ENCODE measurements at regions not wholly inside any gene's neighbourhood (a gene's known extent, or its start where the extent isn't known, plus 50 kb on each side); places are given as distances from the start of the nearest gene placed in this dataset.

DNA sequence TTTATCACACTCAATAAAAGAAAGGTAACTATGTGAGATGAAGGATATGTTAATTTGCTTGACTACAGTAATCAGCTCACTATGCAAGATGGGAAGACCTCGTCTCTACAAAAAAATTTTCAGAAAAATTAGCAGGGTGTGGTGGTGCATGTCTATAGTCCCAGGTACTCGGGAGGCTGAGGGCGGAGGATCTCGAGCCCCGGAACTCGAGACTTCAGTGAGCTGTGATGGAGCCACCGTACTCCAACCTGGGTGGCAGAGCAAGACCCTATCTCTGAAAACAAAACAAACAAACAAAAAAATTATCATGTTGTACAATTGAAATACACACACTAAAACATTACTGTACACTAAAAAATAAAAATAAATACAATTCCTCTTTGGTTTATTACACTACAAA, 376.7 kb upstream of the KLHL1 start:
- no peak for DNase-seq

DNA sequence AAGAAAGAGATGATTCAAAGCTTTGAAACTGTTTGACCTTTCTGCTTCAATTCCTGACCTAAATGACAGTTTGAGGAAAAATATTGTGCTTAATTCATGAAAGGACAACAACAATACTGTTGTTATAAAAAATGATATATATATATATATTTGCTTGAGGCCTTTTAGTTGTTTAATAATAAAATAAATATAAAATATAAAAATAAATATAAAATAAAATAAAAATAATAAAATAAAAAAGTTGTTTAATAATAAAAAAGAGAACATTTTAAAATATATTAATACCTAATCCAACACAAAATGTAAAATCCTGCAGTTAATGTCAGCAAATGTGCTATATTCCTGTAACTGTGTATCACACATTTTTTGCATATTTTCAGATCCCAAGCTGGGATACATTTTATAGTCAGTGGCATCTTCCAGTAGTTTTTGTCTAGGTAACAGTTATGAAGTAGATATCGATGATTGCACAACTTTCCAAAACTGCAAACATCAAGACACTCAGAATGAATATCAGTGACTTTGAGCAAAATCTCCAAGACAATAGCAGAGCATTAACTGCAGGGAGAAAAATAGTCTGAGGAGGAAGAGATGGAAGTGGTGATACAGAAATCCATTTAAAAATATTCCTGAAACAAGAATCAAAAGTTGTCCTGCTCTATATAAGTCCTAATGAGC, 375.5 kb upstream of the KLHL1 start:
- DNase-seq = no peak

DNA sequence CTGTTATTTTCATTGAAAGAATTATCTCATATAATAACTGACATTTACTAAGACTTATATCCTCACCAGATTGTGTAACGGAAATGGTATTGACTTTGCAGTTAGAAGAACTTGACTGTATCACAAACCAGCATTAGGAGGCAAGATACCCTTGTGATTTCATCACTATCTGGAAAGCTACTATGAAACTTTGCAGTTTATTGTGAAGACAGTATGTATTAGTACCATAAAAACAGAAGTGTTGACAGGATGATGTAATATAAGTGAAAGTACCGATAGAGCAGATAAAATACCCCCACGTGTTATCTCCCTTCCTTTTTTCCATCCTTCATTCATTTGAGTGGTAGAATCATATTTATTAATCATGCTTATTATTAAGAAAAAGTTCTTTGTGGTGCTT, 365.7 kb upstream of the KLHL1 start:
- no peak for DNase-seq

DNA sequence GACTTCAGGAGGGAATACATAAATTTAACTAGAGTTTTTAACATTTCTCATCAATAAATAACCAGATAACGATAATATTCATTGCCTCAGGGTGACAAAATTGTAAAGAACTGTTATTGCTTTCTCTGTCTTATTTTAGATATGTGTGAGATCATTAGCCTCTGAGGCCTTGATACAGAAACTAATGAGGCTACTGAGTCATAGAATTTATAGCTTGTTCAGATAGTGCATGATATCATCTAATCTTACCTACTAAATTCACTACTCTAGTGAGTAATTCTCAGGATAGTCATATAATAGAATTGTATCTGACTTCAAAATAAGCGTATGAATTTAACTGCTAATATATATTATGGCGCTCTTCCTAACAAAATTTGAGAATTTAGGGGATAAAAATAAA, 360.8 kb upstream of the KLHL1 start:
- no peak for DNase-seq

DNA sequence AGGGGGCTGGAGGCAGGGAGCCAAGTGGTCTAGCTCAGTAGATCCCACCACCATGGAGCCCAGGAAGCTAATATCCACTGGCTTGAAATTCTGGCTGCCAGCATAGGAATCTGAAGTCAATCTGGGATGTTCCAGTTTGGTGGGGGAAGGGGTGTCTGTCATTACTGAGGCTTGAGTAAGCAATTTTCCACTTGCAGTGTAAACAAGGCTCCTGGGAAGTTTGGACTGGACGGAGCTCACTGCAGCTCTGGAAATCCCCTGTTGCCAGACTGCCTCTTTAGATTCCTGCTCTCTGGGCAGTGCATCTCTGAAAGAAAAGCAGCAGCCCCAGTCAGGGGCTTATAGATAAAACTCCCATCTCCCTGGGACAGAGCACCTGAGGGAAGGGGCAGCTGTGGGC, 349.2 kb upstream of the KLHL1 start:
- no peak for DNase-seq

DNA sequence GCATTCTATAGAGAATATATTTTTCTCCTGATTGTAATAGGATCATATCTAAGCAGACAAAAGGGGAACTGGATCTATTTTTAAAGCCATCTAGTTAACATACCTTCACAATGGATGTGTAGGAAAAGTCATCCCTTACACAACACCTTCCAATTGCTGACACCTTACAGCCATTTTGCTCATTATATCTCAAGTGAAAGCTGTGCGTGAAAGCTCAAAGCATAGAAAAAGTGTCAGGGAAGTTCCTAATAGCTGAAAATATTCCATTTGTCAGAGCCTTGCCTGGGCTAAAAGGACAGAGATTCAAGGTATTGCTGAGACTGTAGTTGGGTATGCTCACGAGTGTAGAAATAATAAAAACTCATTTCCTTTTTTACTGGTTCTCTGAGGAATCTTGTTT, 340.6 kb upstream of the KLHL1 start:
- DNase-seq = no peak

DNA sequence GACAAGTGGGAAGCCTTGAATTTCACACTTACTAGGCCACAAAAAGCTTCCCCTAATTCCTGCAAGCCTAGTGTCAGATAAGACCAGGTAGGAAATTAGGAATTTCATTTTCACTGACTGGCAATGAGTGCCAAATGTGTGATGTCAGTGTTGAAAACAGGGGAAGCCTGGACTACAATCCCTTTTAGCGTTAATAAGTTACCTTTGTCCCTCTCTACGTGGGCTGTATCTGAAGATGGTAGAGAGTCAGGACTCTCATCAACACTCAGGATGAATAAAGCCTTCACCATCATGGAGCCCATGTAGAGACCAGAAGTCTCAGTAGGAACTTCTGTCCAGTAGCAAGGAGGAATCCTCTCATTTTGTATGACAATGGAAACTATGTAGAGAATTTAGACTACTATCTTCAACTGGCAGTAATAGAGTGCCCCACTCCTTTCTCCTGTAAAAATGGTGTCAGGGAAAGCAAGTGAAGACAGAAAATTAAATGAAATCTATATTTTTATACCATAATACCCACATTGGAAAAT, 324.1 kb upstream of the KLHL1 start:
- DNase-seq = no peak

DNA sequence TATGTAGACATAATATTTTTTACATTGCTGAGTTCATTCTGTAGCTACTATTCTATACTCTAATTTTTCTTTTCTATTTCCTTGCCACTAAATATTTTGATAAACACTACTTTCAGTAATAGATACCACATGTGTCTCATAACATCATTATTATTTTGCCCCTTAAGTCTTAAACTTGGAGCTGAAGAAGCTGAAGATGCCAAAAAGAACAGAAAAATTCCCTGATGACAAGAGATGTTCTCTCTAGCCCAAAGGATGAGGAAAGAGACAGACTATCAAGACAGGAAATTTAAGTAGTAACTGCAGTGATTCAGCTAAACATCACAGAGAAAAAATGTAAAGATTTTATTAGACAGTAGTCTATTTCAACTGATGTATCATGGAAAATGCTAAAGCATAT, 322.0 kb upstream of the KLHL1 start:
- no peak for DNase-seq

DNA sequence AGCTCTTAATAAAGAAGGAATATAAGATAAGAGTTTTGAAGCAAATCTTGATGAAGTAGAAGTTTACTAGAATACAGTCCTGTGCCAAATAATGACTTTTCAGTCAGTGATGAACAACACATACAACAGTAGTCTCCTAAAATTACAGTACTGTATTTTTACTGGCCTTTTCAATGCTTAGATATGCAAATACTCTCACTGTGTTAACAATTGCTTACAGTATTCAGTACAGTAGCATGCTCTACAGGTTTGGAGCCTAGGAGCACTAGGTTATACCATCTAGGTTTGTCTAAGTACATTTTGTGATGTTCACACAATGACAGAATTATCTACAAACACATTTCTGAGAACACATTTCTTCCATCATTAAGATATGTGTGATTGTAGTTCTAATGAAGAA, 316.7 kb upstream of the KLHL1 start:
- no peak for DNase-seq

DNA sequence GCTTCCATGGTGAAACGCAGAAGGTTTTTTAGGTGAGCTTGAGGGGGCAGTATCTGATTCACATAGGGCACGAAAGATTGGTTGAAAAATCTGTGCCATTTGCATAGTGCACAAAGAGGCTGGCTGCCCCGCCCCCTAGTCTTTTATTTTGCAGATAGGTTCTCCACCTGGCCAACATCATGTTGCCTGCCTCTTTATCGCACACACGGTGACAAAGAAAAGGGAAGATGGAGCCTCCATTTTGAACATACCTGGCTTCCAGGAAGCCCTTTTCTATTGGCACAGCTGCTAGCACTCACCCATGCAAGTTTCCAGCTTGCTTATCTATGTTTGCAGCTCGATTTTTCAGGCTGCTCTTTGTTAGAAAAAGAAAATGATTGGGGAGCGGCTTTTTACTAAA, 316.2 kb upstream of the KLHL1 start:
- no peak for DNase-seq

DNA sequence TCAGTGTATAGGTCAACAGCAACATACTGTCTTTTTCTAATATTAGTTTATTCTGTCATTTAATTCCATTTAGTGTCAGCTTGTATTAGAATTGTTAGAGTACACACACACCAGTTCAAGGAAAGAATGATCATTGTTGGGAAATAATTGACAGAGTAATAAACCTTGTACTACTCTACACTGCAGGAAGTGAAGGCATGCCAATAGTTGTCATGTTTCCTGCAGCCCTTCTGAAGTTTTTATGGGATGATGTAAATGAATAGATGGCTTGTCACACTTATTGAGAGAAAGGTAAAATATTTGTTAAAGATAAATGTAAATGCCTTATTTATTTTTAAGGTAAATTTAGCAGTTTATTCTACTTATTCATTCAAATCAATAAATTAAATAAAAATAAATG, 306.9 kb upstream of the KLHL1 start:
- no peak for DNase-seq

DNA sequence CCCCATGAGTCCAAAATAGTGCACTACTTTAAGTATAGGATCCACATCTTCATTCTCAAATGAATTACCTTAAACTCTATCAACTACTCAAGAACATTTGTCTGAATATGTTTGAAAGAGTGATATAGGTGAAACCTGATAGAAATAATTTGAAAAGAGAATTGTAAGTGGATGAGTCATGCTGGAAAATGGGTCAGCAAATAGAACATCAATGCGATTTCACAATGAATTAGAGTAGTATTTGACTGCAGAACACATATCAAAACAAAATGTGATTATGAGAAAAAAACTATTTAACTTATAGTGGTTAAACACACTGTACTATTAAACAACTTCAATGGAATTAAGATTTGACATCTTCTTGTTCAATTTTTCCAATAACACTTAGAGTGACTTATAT, 300.6 kb upstream of the KLHL1 start:
- DNase-seq = no peak

DNA sequence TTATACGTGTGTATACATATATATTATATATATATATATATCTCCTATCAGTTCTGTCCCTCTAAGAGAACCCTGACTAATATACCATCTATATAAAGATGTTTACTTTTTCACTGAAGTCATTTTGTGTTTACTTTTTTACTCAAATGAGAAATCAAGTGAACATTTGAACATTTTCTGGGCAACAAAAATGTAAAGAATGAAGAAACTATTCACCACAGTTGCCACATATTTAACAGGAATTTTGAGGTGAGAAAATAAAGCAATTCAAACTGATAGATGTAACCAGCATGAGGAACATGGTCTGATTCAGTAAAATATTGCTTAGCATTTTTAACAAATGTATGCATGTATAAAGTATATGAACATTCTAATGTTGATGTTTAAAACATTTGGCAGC, 299.2 kb upstream of the KLHL1 start:
- no peak for DNase-seq

DNA sequence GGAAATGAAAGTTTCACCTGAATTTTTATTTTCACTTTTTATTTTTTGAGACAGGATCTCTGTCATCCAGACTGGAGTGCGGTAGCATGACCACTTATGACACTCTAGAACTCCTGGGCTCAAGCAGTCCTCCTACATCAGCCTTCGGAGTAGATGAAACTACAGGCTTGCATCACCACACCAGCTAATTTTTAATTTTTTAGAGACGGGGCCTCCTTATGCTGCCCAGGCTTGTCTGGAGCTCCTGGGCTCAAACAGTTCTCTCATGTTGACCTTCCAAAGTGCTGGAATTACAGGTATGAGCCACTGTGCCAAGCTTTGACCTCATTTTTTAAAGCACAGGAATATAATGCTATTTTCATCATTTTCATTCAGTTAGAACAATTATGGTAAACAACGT, 297.0 kb upstream of the KLHL1 start:
- DNase-seq = no peak

DNA sequence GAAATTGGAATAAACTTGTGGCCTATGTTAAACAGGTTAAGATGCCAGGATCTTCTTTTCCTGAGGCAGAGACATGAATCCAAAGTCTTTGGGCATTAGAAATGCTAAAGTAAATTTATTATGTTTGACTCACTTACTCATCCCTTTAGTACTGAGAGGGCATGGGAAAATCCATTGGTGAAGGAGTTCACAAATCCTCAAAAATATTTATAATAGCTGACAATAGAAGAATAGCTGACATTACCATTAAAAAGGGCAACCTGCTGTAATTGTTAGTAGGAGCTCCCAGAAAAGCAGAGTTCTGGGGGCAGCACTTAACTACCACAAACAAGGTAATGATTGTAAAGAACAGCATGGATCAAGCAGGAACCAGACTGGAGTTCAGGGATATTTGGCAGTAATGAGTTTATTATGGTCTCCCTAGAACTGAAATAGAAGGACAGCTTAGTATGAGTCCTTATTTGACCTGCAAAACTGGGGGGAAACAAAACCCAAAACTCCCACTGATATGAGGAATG, 285.8 kb upstream of the KLHL1 start:
- DNase-seq = no peak

DNA sequence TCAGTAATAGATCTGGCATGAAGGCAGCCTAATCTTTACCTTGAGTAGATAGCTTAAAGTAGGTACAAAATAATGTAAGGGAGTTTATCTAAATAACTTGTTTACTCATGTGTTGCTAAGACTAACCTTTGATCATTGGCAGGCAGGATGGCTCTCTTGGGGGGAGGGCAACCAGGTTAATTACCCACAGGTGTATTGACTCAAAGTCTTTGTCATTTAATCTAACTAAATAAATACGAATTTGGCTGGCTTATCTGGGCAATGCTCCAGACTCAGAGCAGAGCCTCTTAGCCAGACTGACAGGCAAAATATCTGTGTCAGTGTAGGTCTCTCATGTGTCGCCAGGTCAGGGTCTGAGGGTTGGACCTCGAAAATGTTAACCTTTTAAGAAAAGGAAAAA, 283.4 kb upstream of the KLHL1 start:
- no peak for DNase-seq

DNA sequence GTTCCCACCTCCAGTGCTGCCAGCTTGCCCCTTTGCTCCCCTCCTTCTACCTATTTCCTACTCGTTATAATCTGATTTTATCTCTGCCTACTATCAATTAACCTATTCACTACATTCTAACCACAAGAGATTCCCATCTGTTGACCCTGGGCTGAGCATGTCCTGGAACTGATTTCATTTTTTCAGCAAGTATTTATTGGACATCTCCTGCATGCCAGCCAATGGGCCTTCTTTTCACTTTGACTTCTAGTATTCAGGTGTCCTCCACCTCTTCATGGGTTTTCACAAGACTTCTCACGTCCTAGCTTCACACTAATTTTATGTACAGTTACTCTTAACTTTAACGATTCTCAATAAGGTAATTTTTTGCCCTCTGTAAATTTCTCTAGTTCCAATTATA, 282.7 kb upstream of the KLHL1 start:
- DNase-seq = no peak

DNA sequence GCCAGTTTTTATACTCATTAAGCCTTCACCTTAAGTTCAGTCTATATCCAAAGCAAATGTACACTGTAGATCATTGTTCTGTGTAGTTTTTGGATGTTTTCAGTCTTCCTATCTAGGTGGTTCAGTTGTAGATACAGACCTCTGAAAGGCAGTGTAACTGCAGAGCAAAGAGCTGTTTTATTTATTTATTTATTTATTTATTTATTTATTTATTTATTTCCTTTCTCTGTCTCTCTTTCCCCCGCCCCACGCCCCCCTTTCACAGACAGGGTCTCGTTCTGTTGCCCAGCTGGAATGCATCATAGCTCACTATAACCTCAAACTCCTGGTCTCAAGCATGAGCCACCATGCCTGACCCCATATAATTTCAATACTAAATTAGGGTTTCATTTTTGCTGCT, 281.8 kb upstream of the KLHL1 start:
- DNase-seq = no peak

DNA sequence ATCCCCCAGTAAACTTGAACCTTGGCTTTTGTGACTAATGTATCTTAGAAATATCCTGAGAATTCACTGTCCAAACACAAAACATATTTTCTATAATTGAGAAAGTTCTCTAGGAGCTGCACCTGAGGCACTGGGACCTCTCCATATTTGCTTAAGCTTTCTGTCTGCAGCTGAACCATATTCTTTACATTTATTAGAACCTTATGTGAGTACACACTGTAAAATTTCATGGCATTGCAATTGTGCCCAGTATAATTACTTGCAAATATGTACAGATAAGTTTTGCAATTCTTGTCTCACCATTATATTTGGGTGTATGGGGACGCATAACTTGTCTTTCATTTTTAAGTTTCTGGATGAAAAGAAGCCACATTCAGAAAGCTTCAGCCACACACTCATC, 280.7 kb upstream of the KLHL1 start:
- DNase-seq = no peak

DNA sequence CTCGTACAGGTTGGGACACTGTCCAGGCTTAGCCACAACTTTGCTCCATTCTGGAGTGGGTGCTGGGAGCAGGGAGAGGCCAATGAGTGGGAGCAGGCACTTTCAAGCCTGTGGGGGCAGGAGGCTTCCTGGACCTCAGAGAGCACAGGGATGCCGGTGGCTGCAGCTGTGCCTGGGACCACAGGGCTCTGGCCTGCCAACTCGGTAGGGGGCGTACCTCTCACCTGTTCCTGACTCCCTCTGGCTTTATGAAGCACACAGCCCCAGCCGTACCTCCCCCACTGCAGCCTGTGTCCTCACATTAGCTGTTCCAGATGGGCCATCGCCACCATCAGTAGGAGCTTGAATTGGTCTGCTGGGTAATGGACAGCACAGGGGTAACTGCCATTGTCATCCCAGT, 278.7 kb upstream of the KLHL1 start:
- DNase-seq = no peak

DNA sequence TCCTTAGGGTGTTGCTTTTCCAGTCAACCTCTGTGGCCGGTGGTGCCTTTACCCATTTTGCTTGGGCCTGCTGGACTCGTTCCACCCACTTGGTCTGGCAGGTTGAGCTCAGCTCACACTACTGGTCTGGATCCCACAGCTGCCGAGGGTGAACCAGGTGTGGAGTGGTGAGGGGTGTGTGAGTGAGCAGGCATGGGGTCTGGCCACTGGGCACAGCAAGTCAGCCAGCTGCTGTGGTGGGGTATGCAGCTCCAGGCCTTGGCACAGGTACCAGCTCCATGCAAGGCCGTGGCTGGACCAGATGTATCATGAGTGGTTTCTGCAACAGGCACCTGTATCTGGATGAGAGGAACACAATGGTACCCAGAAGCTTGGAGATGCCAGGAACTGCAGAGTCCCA, 277.6 kb upstream of the KLHL1 start:
- DNase-seq = no peak

DNA sequence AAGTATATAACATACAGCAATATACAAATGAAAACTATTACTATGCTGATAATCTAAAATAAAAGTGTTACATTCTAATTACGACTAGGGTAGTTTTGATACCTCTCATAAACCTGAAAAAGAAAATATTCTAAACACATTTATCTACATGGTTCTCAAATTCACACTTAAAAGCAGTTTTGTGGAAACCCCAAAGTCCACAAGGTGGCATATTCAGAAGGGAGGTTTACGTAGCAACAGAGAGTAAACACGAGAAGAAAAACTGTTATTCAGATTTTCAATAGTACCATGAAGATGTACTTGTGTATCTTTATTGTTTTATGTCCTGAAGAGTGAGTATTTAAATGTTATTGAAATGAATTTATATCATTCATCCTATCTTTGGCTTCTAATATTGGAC, 275.9 kb upstream of the KLHL1 start:
- DNase-seq = no peak

DNA sequence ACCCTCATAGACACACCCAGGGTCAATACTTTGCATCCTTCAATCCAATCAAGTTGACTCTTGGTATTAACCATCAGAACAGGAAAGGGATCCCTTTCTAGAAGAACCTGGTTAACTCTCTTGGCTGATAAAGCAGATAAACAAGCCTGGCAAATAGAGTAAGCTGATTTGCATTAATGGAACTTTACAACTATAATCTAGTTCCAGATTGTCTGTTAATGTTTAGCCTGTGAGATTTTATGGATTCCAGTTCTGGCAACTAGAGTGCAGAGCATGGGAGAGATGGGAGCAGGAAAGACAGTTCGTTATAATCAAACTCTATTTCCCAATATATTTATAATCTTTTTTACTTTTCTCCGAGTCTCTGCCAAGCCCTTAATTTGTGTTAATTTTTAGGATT, 272.6 kb upstream of the KLHL1 start:
- DNase-seq = no peak

DNA sequence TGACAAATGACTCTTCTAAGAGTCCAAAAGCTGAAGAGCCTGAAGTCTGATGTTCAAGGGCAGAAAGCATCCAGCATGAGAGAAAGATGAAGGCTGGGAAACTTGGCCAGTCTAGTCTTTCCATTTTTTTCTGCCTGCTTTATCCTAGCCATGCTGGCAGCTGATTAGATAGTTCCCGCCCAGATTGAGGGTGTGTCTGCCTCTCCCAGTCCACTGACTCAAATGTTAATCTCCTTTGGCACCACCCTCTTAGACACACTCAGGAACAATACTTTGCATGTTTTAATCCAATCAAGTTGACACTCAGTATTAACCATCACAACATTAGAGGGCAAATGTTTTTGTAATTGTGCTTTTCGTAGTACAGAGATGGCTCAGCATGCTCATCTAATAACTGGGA, 267.5 kb upstream of the KLHL1 start:
- DNase-seq = no peak

DNA sequence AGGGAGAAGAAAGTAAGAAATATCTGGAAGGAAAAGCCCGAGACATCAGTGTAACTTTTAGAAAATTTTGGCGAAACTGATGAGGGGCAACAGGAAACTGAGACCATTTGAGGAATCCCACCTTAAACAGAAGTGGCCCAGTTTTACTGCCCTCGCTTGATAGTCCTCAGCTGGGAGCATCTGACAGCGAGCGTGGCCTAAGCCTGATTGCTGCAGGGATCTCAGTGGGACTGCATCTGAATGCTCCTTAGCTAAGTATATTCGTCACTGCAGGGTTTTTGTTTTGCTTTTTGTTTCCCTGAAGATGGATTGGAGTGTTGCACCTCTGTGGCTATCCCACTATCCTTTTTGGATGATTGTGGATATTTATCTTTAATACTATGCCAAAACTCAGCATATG, 262.7 kb upstream of the KLHL1 start:
- no peak for DNase-seq

All from tongue (tissue), 1 donor.